ENCODE measurements at regions not wholly inside any gene's neighbourhood (a gene's known extent, or its start where the extent isn't known, plus 50 kb on each side); places are given as distances from the start of the nearest gene placed in this dataset.

GRCh38 chr17:36879027-36879426, 58.2 kb upstream of the LHX1 start:
- Mint-ChIP-seq H3K4me3 (no peak overlapping the region), H3K27ac (no peak overlapping the region), H3K36me3 (no peaks in the 10 kb centered on the region), H3K9me3 (peaks cover 4 to 20% (median 9%) of the 10 kb centered on the region in 7 donors), H3K27me3 (ENCODE audit: low read depth in 3 of 3) (peaks cover 9 to 15% (median 11%) of the 10 kb centered on the region in 3 donors), H3K4me1 (no peaks in the 10 kb centered on the region)
- Histone ChIP-seq H3K4me1 (ENCODE audit: control insufficient read depth in 1 of 2, insufficient read depth in 2 of 2, low read length in 2 of 2) (no peaks in the 10 kb centered on the region), H2AFZ (ENCODE audit: insufficient read depth, low read depth, low read length, poor library complexity, severe bottlenecking) (no peak overlapping the region), H4K20me1 (ENCODE audit: insufficient read depth, low read length) (no peaks in the 10 kb centered on the region), H3K4me3 (replicated peaks in 1 of 3; ENCODE audit: low read depth in 2 of 3, low read length in 3 of 3) (no peak overlapping the region), H3K9me3 (replicated peaks in 1 of 2; ENCODE audit: control insufficient read depth in 1 of 2, insufficient read depth in 1 of 2, low read length in 2 of 2) (peaks cover 4 to 7% of the 10 kb centered on the region in 2 donors), H3K27me3 (ENCODE audit: control insufficient read depth in 2 of 2, insufficient read depth in 2 of 2, low read length in 2 of 2) (peaks cover 0 to 9% of the 10 kb centered on the region in 2 donors), H3K9ac (ENCODE audit: insufficient read depth, low read length, poor library complexity, severe bottlenecking) (no peak overlapping the region), H3K27ac (ENCODE audit: low read depth in 1 of 2, low read length in 2 of 2) (no peak overlapping the region), H3K79me2 (ENCODE audit: insufficient read depth, low read length) (no peaks in the 10 kb centered on the region), H3K4me2 (replicated peaks; ENCODE audit: extremely low read depth, low read length, poor library complexity, severe bottlenecking) (no peak overlapping the region), H3K36me3 (replicated peaks in 1 of 2; ENCODE audit: control insufficient read depth in 1 of 2, insufficient read depth in 2 of 2, low read length in 2 of 2) (no peaks in the 10 kb centered on the region)
- no peak for DNase-seq
- intact Hi-C loops (cut with micrococcal nuclease): no loop called here
- WGBS (ENCODE audit: insufficient coverage): 89% methylated on average over 4 of the region's 4 CpGs
- no peak for TF ChIP-seq CTCF (IDR thresholded peaks at IDR 0.05)

- Histone ChIP-seq H3K79me2 (ENCODE audit: insufficient read depth, low read length) (no peaks in the 10 kb centered on the region), H2AFZ (ENCODE audit: insufficient read depth, low read depth, low read length, poor library complexity, severe bottlenecking) (no peak overlapping the region), H3K27ac (ENCODE audit: low read depth in 1 of 2, low read length in 2 of 2) (no peak overlapping the region), H4K20me1 (ENCODE audit: insufficient read depth, low read length) (no peaks in the 10 kb centered on the region), H3K9ac (ENCODE audit: insufficient read depth, low read length, poor library complexity, severe bottlenecking) (no peak overlapping the region), H3K36me3 (replicated peaks in 1 of 2; ENCODE audit: control insufficient read depth in 1 of 2, insufficient read depth in 2 of 2, low read length in 2 of 2) (no peaks in the 10 kb centered on the region), H3K4me2 (replicated peaks; ENCODE audit: extremely low read depth, low read length, poor library complexity, severe bottlenecking) (no peak overlapping the region), H3K27me3 (ENCODE audit: control insufficient read depth in 2 of 2, insufficient read depth in 2 of 2, low read length in 2 of 2) (peaks cover 0 to 16% of the 10 kb centered on the region in 2 donors), H3K4me3 (replicated peaks in 1 of 3; ENCODE audit: low read depth in 2 of 3, low read length in 3 of 3) (no peak overlapping the region), H3K9me3 (replicated peaks in 1 of 2; ENCODE audit: control insufficient read depth in 1 of 2, insufficient read depth in 1 of 2, low read length in 2 of 2) (peaks cover 4 to 7% of the 10 kb centered on the region in 2 donors), H3K4me1 (ENCODE audit: control insufficient read depth in 1 of 2, insufficient read depth in 2 of 2, low read length in 2 of 2) (no peaks in the 10 kb centered on the region)
- peaks cover 4 to 20% (median 9%) of the 10 kb centered on the region in 7 donors for H3K9me3 Mint-ChIP-seq
- H3K4me1 Mint-ChIP-seq: no peaks in the 10 kb centered on the region
- no peak overlapping the region for H3K27ac Mint-ChIP-seq
- no peak for TF ChIP-seq CTCF (IDR thresholded peaks at IDR 0.05)
- peaks cover 14 to 20% (median 18%) of the 10 kb centered on the region in 3 donors for H3K27me3 Mint-ChIP-seq (ENCODE audit: low read depth in 3 of 3)
- no peak for DNase-seq
- no peaks in the 10 kb centered on the region for H3K36me3 Mint-ChIP-seq
- WGBS (ENCODE audit: insufficient coverage): 100% methylated on average over 3 of the region's 14 CpGs
- intact Hi-C loops (cut with micrococcal nuclease): no loop called here
- no peak overlapping the region for H3K4me3 Mint-ChIP-seq
These were observed 57.6 kb upstream of the LHX1 start for GRCh38 chr17:36879624-36880131.
